ENCODE measurements at regions not wholly inside any gene's neighbourhood (a gene's known extent, or its start where the extent isn't known, plus 50 kb on each side); places are given as distances from the start of the nearest gene placed in this dataset.

- TF ChIP-seq CHD7 (IDR thresholded peaks at IDR 0.05; ENCODE audit: insufficient replicate concordance, low read length) (no peak), SP4 (IDR thresholded peaks at IDR 0.05; ENCODE audit: low read length) (no peak), ZNF274 (IDR thresholded peaks at IDR 0.05; ENCODE audit: borderline replicate concordance, extremely low read depth, low read length) (no peak), NRF1 (IDR thresholded peaks at IDR 0.05; ENCODE audit: low read depth, low read length) (no peak), SIX5 (IDR thresholded peaks at IDR 0.05; ENCODE audit: low read depth, low read length) (no peak), USF2 (IDR thresholded peaks at IDR 0.05; ENCODE audit: low read length) (no peak), PHF8 (conservative IDR thresholded peaks at IDR 0.05; ENCODE audit: low read depth, low read length) (no peak), SRF (IDR thresholded peaks at IDR 0.05; ENCODE audit: low read depth, low read length) (no peak), HDAC2 (IDR thresholded peaks at IDR 0.05; ENCODE audit: borderline replicate concordance in 1 of 2, low read depth in 2 of 2, low read length in 2 of 2) (no peak), JUND (IDR thresholded peaks at IDR 0.05; ENCODE audit: low read length) (no peak)
Measured at GRCh38 chr15:38636597-38636996, 72.0 kb upstream of the RASGRP1 start (continued).
